ENCODE measurements at regions not wholly inside any gene's neighbourhood (a gene's known extent, or its start where the extent isn't known, plus 50 kb on each side); places are given as distances from the start of the nearest gene placed in this dataset.

GRCh38 chr16:54432897-54433229 is 146.3 kb upstream of the IRX3 start:
- no peak for TF ChIP-seq EZH2 (IDR thresholded peaks at IDR 0.05; ENCODE audit: insufficient read depth, poor library complexity, severe bottlenecking)
- TF ChIP-seq EZH2phosphoT487 (IDR thresholded peaks at IDR 0.05; ENCODE audit: insufficient read depth, low read depth) = no peak

All from GM23248 (cell line).